ENCODE measurements at regions not wholly inside any gene's neighbourhood (a gene's known extent, or its start where the extent isn't known, plus 50 kb on each side); places are given as distances from the start of the nearest gene placed in this dataset.

- H3K4me1 ChIP-seq (ENCODE audit: control insufficient read depth, insufficient read depth, low read length), result no peaks in the 10 kb centered on the region
- no peak overlapping the region for H3K9ac ChIP-seq (ENCODE audit: low read depth, low read length)
- H3K9me3 ChIP-seq (ENCODE audit: control insufficient read depth, insufficient read depth, low read length), result no peaks in the 10 kb centered on the region
- no peaks in the 10 kb centered on the region for H3K36me3 ChIP-seq (ENCODE audit: control insufficient read depth, insufficient read depth, low read length)
- H3K27ac ChIP-seq (ENCODE audit: low read depth, low read length), result no peak overlapping the region
- no peaks in the 10 kb centered on the region for H3K27me3 ChIP-seq (ENCODE audit: control insufficient read depth, insufficient read depth, low read length)
- no peak overlapping the region for H3K4me3 ChIP-seq (ENCODE audit: low read depth, low read length)
These were observed 116.1 kb upstream of the RAB6C start for GRCh38 chr2:129863350-129863749.

- Histone ChIP-seq H3K27ac (ENCODE audit: low read depth, low read length) (no peak overlapping the region), H3K4me3 (ENCODE audit: low read depth, low read length) (no peak overlapping the region), H3K4me1 (ENCODE audit: control insufficient read depth, insufficient read depth, low read length) (no peaks in the 10 kb centered on the region), H3K36me3 (ENCODE audit: control insufficient read depth, insufficient read depth, low read length) (no peaks in the 10 kb centered on the region), H3K9me3 (ENCODE audit: control insufficient read depth, insufficient read depth, low read length) (no peaks in the 10 kb centered on the region), H3K27me3 (ENCODE audit: control insufficient read depth, insufficient read depth, low read length) (no peaks in the 10 kb centered on the region), H3K9ac (ENCODE audit: low read depth, low read length) (no peak overlapping the region)
These were observed 114.7 kb upstream of the RAB6C start for GRCh38 chr2:129864719-129865118.

DNA sequence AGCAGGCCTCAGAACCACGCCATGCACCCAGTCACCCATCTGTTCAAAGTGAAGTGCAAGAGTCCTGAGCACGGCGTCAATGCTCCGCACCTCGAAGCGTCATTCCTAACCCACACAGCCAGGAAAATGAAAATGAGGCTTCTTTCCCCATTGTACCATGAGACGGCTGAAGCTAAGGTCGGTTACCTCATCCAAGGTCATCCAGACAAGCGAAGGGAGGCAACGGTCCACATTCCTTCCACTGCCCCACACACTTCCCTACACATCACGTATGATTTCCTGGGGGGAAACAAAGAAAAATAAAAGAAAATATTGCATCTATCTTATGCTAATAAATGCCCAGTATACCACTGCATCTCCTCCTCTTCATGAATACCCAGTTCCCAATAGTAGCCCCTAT lies 113.5 kb upstream of the RAB6C start:
- Histone ChIP-seq H3K27me3 (ENCODE audit: control insufficient read depth, insufficient read depth, low read length) (no peaks in the 10 kb centered on the region), H3K9ac (ENCODE audit: low read depth, low read length) (no peak overlapping the region), H3K27ac (ENCODE audit: low read depth, low read length) (no peak overlapping the region), H3K9me3 (ENCODE audit: control insufficient read depth, insufficient read depth, low read length) (no peaks in the 10 kb centered on the region), H3K4me3 (ENCODE audit: low read depth, low read length) (no peak overlapping the region), H3K4me1 (ENCODE audit: control insufficient read depth, insufficient read depth, low read length) (0 out of 2 replicates have a peak, but pooled peaks cover 4% of the 10 kb centered on the region), H3K36me3 (ENCODE audit: control insufficient read depth, insufficient read depth, low read length) (no peaks in the 10 kb centered on the region)

DNA sequence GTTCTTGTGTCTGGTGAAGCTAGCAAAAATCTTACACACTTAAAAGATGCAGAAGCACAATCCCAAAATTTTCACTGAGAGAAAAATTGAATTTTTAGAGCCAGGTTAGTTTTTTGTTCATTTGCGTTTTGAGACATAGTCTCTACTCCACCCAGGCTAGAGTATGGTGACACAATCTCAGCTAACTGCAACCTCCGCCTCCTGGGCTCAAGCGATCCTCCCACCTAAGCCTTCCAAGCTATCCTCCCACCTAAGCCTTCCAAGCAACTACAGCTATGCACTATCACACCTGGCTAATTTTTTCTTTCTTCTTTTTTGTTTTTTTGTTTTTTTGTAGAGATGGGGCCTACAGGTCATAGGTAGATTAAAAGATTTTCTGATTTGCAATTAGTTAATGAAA lies 113.1 kb upstream of the RAB6C start:
- Histone ChIP-seq H3K9me3 (ENCODE audit: control insufficient read depth, insufficient read depth, low read length) (no peaks in the 10 kb centered on the region), H3K4me1 (ENCODE audit: control insufficient read depth, insufficient read depth, low read length) (0 out of 2 replicates have a peak, but pooled peaks cover 5% of the 10 kb centered on the region), H3K9ac (ENCODE audit: low read depth, low read length) (no peak overlapping the region), H3K27ac (ENCODE audit: low read depth, low read length) (no peak overlapping the region), H3K4me3 (ENCODE audit: low read depth, low read length) (no peak overlapping the region), H3K27me3 (ENCODE audit: control insufficient read depth, insufficient read depth, low read length) (no peaks in the 10 kb centered on the region), H3K36me3 (ENCODE audit: control insufficient read depth, insufficient read depth, low read length) (no peaks in the 10 kb centered on the region)

DNA sequence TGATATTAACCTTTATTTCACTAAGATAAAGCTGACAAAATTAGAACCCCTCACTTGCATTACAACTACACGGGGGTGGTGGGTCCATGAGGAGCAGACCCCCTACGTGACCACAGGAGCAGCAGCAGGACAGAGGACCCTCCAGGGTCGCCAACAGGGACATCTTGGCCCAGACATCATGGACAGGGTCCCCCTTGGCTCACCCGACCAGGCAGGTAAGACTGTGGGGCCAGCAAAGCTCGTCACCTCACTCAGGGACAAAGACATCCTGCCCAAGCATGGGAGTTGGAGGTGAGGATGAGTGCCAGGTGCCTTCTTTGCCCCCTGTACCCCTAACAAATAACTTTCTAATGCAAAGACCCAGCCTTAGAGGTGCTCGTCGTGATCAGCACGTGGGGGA lies 111.3 kb upstream of the RAB6C start:
- H3K4me3 ChIP-seq (ENCODE audit: low read depth, low read length), result no peak overlapping the region
- no peak overlapping the region for H3K9ac ChIP-seq (ENCODE audit: low read depth, low read length)
- no peaks in the 10 kb centered on the region for H3K27me3 ChIP-seq (ENCODE audit: control insufficient read depth, insufficient read depth, low read length)
- H3K27ac ChIP-seq (ENCODE audit: low read depth, low read length), result no peak overlapping the region
- H3K9me3 ChIP-seq (ENCODE audit: control insufficient read depth, insufficient read depth, low read length), result no peaks in the 10 kb centered on the region
- H3K4me1 ChIP-seq (ENCODE audit: control insufficient read depth, insufficient read depth, low read length), result 0 out of 2 replicates have a peak, but pooled peaks cover 5% of the 10 kb centered on the region
- no peaks in the 10 kb centered on the region for H3K36me3 ChIP-seq (ENCODE audit: control insufficient read depth, insufficient read depth, low read length)

GRCh38 chr2:129870685-129871241 lies 108.7 kb upstream of the RAB6C start:
- Histone ChIP-seq H3K4me3 (ENCODE audit: low read depth, low read length) (no peak overlapping the region), H3K36me3 (ENCODE audit: control insufficient read depth, insufficient read depth, low read length) (no peaks in the 10 kb centered on the region), H3K27ac (ENCODE audit: low read depth, low read length) (no peak overlapping the region), H3K4me1 (ENCODE audit: control insufficient read depth, insufficient read depth, low read length) (0 out of 2 replicates have a peak, but pooled peaks cover 5% of the 10 kb centered on the region), H3K27me3 (ENCODE audit: control insufficient read depth, insufficient read depth, low read length) (no peaks in the 10 kb centered on the region), H3K9me3 (ENCODE audit: control insufficient read depth, insufficient read depth, low read length) (no peaks in the 10 kb centered on the region), H3K9ac (ENCODE audit: low read depth, low read length) (no peak overlapping the region)

- H3K36me3 ChIP-seq (ENCODE audit: control insufficient read depth, insufficient read depth, low read length), result no peaks in the 10 kb centered on the region
These were observed 107.0 kb upstream of the RAB6C start for GRCh38 chr2:129872446-129872845.

GRCh38 chr2:129876541-129876940 lies 102.9 kb upstream of the RAB6C start:
- no peak overlapping the region for H3K27ac ChIP-seq (ENCODE audit: low read depth, low read length)
- no peaks in the 10 kb centered on the region for H3K36me3 ChIP-seq (ENCODE audit: control insufficient read depth, insufficient read depth, low read length)
- H3K9ac ChIP-seq (ENCODE audit: low read depth, low read length), result no peak overlapping the region
- no peaks in the 10 kb centered on the region for H3K27me3 ChIP-seq (ENCODE audit: control insufficient read depth, insufficient read depth, low read length)
- H3K4me1 ChIP-seq (ENCODE audit: control insufficient read depth, insufficient read depth, low read length), result 0 out of 2 replicates have a peak, but pooled peaks cover 6% of the 10 kb centered on the region
- peak overlapping the region; percentile 97 for H3K4me3 ChIP-seq (ENCODE audit: low read depth, low read length)
- no peaks in the 10 kb centered on the region for H3K9me3 ChIP-seq (ENCODE audit: control insufficient read depth, insufficient read depth, low read length)

More at GRCh38 chr2:129872446-129872845, 107.0 kb upstream of the RAB6C start:
- H3K27ac ChIP-seq (ENCODE audit: low read depth, low read length), result no peak overlapping the region
- no peaks in the 10 kb centered on the region for H3K27me3 ChIP-seq (ENCODE audit: control insufficient read depth, insufficient read depth, low read length)
- H3K4me3 ChIP-seq (ENCODE audit: low read depth, low read length), result no peak overlapping the region
- H3K9ac ChIP-seq (ENCODE audit: low read depth, low read length), result no peak overlapping the region
- no peaks in the 10 kb centered on the region for H3K9me3 ChIP-seq (ENCODE audit: control insufficient read depth, insufficient read depth, low read length)
- 0 out of 2 replicates have a peak, but pooled peaks cover 5% of the 10 kb centered on the region for H3K4me1 ChIP-seq (ENCODE audit: control insufficient read depth, insufficient read depth, low read length)

GRCh38 chr2:129877289-129877741 lies 102.2 kb upstream of the RAB6C start:
- Histone ChIP-seq H3K4me3 (ENCODE audit: low read depth, low read length) (peak overlapping the region; percentile 97), H3K36me3 (ENCODE audit: control insufficient read depth, insufficient read depth, low read length) (no peaks in the 10 kb centered on the region), H3K4me1 (ENCODE audit: control insufficient read depth, insufficient read depth, low read length) (0 out of 2 replicates have a peak, but pooled peaks cover 6% of the 10 kb centered on the region), H3K27me3 (ENCODE audit: control insufficient read depth, insufficient read depth, low read length) (no peaks in the 10 kb centered on the region), H3K27ac (ENCODE audit: low read depth, low read length) (no peak overlapping the region), H3K9me3 (ENCODE audit: control insufficient read depth, insufficient read depth, low read length) (no peaks in the 10 kb centered on the region), H3K9ac (ENCODE audit: low read depth, low read length) (peak overlapping the region; percentile 57)

- H3K36me3 ChIP-seq (ENCODE audit: control insufficient read depth, insufficient read depth, low read length), result no peaks in the 10 kb centered on the region
- no peak overlapping the region for H3K27ac ChIP-seq (ENCODE audit: low read depth, low read length)
- H3K9me3 ChIP-seq (ENCODE audit: control insufficient read depth, insufficient read depth, low read length), result no peaks in the 10 kb centered on the region
- H3K9ac ChIP-seq (ENCODE audit: low read depth, low read length), result no peak overlapping the region
- no peaks in the 10 kb centered on the region for H3K27me3 ChIP-seq (ENCODE audit: control insufficient read depth, insufficient read depth, low read length)
- 0 out of 2 replicates have a peak, but pooled peaks cover 6% of the 10 kb centered on the region for H3K4me1 ChIP-seq (ENCODE audit: control insufficient read depth, insufficient read depth, low read length)
- peak overlapping the region; percentile 49 for H3K4me3 ChIP-seq (ENCODE audit: low read depth, low read length)
These were observed 101.4 kb upstream of the RAB6C start for GRCh38 chr2:129877795-129878775.
